Thymus (tissue), 11 donors: ENCODE measurements at regions not wholly inside any gene's neighbourhood (a gene's known extent, or its start where the extent isn't known, plus 50 kb on each side); places are given as distances from the start of the nearest gene placed in this dataset.

Source experiments
- DNase-seq, 9 donors: peaks; one replicate each; pipeline ENCODE4 v3.0.0-alpha.2; 2013; ENCODE audit warnings: low spot score in 9 of 9, low read depth in 6 of 9, missing footprints in 1 of 9
- H3K27ac ChIP-seq, 2 donors: one replicate each; pipeline ENCODE4 v1.5.1; 2013; ENCODE audit warnings: control low read depth in 1 of 2, low read depth in 1 of 2, low read length in 1 of 2, mild to moderate bottlenecking in 1 of 2, moderate library complexity in 1 of 2
- H3K27me3 ChIP-seq, 2 donors: one replicate each; pipeline ENCODE4 v1.5.1; 2013; ENCODE audit warnings: low read length in 1 of 2; ENCODE audit not compliant: control insufficient read depth in 2 of 2, insufficient read depth in 1 of 2
- H3K36me3 ChIP-seq, 2 donors: one replicate each; pipeline ENCODE4 v1.5.1; 2013; ENCODE audit warnings: low read length in 1 of 2, mild to moderate bottlenecking in 1 of 2, moderate library complexity in 1 of 2; ENCODE audit not compliant: control insufficient read depth in 2 of 2, insufficient read depth in 2 of 2
- H3K4me1 ChIP-seq, 2 donors: one replicate each; pipeline ENCODE4 v1.5.1; 2013; ENCODE audit warnings: low read length in 2 of 2; ENCODE audit not compliant: control insufficient read depth in 2 of 2, insufficient read depth in 2 of 2
- H3K4me3 ChIP-seq, 2 donors: one replicate each; pipeline ENCODE4 v1.5.1; 2013; ENCODE audit warnings: low read length in 2 of 2, control low read depth in 1 of 2, mild to moderate bottlenecking in 1 of 2
- H3K9me3 ChIP-seq, 2 donors: one replicate each; pipeline ENCODE4 v1.5.1; 2013; ENCODE audit warnings: low read length in 1 of 2, mild to moderate bottlenecking in 1 of 2; ENCODE audit not compliant: control insufficient read depth in 2 of 2, insufficient read depth in 1 of 2
- WGBS: extraction: QIAGEN DNeasy Blood & Tissue Kit; methylation state at CpG from one replicate; pipeline ENCODE4 v1.1.7; 2013; 5-methylcytosine and 5-hydroxymethylcytosine counted together
- donor health status: healthy.

GRCh38 chr2:16816016-16816415, 150.4 kb upstream of the CYRIA start:
- no peaks in the 10 kb centered on the region for H3K27me3 ChIP-seq
- H3K4me1 ChIP-seq: no peaks in the 10 kb centered on the region
- no peak for DNase-seq
- H3K9me3 ChIP-seq: no peaks in the 10 kb centered on the region
- 25% methylated on average over 1 of the region's 1 CpG for WGBS
- no peak overlapping the region for H3K4me3 ChIP-seq
- H3K36me3 ChIP-seq: no peaks in the 10 kb centered on the region
- H3K27ac ChIP-seq: no peak overlapping the region

DNA sequence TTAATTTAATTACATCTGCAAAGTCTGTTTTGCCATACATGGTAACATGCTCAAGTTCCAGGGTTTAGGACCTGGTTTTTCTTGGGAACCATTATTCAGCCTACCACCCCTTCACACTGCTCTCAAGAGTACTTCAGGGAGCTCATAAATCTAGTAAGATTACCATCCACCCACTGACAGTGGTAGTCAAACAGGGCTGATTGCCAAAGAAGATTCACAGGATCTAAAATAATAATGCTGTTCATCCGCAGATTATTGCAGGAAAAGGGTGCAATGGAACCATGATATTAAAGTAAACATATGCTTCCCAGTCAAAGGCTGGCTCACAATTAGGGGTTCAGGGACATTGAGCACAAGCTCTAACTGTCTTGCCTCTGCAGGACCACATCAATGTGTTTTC, 148.0 kb upstream of the CYRIA start:
- Histone ChIP-seq H3K4me3 (no peak overlapping the region), H3K27ac (no peak overlapping the region)
- 93% methylated on average over 1 of the region's 1 CpG for WGBS

DNA sequence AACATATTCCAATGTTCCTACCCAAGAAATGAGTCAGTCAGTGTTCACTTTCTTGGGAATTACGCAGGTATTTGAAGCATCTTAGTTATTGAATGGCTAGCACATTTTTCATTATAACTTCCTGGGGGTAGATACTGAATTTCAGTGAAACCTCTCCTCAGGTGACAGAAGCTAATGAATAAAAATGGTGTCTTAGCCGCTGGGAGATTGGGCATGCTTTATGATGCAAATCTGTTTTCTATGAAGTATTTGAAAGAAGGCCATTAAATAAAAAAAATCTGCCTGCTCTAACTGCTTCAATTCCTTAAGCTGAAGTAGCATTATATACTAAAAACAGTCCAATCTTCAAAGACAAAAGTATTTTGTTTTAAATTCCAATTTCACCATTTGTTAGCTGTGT, 132.8 kb upstream of the CYRIA start:
- no peaks in the 10 kb centered on the region for H3K4me1 ChIP-seq
- no peaks in the 10 kb centered on the region for H3K27me3 ChIP-seq
- no peak for DNase-seq
- H3K36me3 ChIP-seq: no peaks in the 10 kb centered on the region
- WGBS: 94% methylated on average over 2 of the region's 2 CpGs
- no peak overlapping the region for H3K27ac ChIP-seq
- no peaks in the 10 kb centered on the region for H3K9me3 ChIP-seq
- no peak overlapping the region for H3K4me3 ChIP-seq

More for the DNA sequence above, 148.0 kb upstream of the CYRIA start:
- no peaks in the 10 kb centered on the region for H3K36me3 ChIP-seq
- no peaks in the 10 kb centered on the region for H3K4me1 ChIP-seq
- no peak for DNase-seq
- no peaks in the 10 kb centered on the region for H3K9me3 ChIP-seq
- H3K27me3 ChIP-seq: no peaks in the 10 kb centered on the region

GRCh38 chr2:16791496-16791895, 125.9 kb upstream of the CYRIA start:
- WGBS: 96% methylated on average over 1 of the region's 1 CpG
- no peak overlapping the region for H3K27ac ChIP-seq
- H3K9me3 ChIP-seq: no peaks in the 10 kb centered on the region
- DNase-seq: no peak
- H3K27me3 ChIP-seq: no peaks in the 10 kb centered on the region
- no peak overlapping the region for H3K4me3 ChIP-seq
- H3K4me1 ChIP-seq: no peaks in the 10 kb centered on the region
- H3K36me3 ChIP-seq: no peaks in the 10 kb centered on the region

DNA sequence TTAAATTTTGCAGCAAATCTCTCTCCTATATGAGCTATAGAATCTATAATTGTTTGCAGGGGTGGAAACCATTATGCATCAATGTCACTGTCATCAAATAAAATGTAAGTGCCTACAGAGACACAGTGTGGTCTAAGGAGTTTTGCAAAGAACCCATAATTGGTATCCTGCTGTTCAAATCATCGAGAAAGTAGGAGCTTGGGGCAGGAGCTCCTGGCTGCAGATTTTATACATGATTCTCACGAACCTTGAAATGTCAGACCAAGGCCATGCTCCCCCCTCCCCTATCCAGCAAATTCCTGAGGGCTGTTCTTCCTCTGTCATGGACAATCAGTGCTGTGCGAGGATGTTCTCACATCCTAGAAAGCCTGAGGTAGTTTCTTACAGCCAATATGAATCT, 119.5 kb upstream of the CYRIA start:
- 78% methylated on average over 3 of the region's 3 CpGs for WGBS
- no peak for DNase-seq
- Histone ChIP-seq H3K9me3 (no peaks in the 10 kb centered on the region), H3K36me3 (no peaks in the 10 kb centered on the region), H3K4me3 (no peak overlapping the region), H3K27ac (no peak overlapping the region), H3K4me1 (no peaks in the 10 kb centered on the region), H3K27me3 (no peaks in the 10 kb centered on the region)

- WGBS: 94% methylated on average over 3 of the region's 3 CpGs
- Histone ChIP-seq H3K4me1 (no peaks in the 10 kb centered on the region), H3K9me3 (no peaks in the 10 kb centered on the region), H3K27ac (no peak overlapping the region), H3K36me3 (no peaks in the 10 kb centered on the region), H3K27me3 (no peaks in the 10 kb centered on the region), H3K4me3 (no peak overlapping the region)
- no peak for DNase-seq
Observed at GRCh38 chr2:16784652-16785051, 119.0 kb upstream of the CYRIA start.

DNA sequence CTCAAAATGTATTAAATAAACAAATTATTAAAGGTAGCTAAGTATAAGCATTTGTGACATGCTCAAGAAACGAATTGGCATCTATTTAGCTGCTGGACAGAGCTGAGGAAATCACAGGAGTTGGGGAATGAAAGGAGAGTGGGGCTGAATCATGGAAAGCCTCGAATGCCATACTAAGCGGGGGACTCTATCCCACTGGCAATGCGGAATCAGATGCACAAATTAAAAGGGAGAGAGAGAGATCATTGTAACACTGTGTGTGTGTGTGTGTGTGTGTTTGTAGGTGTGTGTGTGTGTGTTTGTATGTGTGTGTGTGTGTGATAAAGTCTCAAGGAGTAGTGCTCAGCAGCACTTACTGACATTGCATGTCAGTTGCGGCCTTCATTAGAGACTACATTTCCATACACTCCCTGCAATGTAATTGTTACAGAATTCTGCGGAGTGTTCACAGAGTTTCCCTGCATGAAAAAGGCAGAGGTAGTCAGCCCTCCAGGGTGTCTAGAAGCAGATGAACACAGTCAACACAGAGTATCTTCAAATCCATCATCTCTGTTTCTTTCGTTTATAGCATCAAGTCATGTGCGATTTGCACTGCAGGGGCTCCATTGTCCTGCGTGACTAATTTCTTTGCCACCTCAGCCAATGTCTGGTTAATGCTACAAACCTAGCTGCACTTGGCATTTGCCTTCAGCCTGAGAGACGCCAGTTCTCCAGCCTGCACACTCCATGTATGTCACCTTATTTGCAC, 111.7 kb upstream of the CYRIA start:
- no peak overlapping the region for H3K4me3 ChIP-seq
- 95% methylated on average over 10 of the region's 10 CpGs for WGBS
- no peak for DNase-seq
- no peak overlapping the region for H3K27ac ChIP-seq
- H3K4me1 ChIP-seq: no peaks in the 10 kb centered on the region
- no peaks in the 10 kb centered on the region for H3K27me3 ChIP-seq
- no peaks in the 10 kb centered on the region for H3K9me3 ChIP-seq
- no peaks in the 10 kb centered on the region for H3K36me3 ChIP-seq

- H3K27me3 ChIP-seq: no peaks in the 10 kb centered on the region
- no peaks in the 10 kb centered on the region for H3K9me3 ChIP-seq
- no peak overlapping the region for H3K27ac ChIP-seq
- no peaks in the 10 kb centered on the region for H3K4me1 ChIP-seq
- H3K4me3 ChIP-seq: no peak overlapping the region
- no peaks in the 10 kb centered on the region for H3K36me3 ChIP-seq
- 89% methylated on average over 1 of the region's 1 CpG for WGBS
- DNase-seq: no peak
Observed at GRCh38 chr2:16775899-16776231, 110.2 kb upstream of the CYRIA start.

DNA sequence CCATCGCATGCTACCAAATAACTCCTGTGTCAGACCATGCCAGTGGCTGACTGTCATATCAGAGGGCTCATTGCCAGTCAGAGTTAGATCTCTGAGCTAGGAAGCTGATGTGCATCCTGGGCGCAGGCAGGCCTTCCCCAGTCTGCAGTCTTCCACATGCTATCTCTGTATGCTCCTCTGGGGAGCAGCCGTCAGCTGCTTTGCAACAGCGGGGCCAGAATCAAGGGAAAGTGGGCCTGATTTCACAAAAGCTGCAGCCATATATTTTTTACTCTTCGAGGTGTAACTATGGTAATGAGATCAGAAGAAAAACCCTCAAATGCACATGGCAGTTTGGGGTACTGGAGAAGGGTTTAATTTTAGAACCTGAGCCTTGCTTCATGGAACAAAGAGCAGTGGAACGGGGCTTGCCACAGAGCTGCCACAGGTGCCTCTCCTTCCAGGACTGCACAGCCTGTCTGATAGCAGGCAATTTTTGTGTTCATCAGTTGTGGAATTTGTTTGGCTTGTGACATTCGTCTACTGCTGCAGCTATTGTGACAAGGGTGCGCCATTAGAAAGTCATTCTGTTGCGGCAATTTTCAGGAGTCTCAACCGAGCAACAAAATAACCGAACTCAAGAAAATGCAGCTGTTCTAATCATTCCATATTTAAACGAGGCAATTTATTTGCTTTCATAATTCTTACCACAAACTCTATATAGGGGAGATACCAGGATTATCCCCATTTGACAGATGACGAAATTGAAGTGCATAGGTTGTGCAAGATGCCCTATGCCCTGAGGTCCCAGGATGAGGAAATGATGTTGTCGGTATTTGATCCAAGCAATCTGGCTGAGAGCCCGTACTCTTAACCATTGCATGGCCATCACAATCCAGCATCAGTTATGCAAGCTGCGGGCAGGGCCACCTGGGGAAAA, 109.6 kb upstream of the CYRIA start:
- no peak for DNase-seq
- Histone ChIP-seq H3K4me1 (no peaks in the 10 kb centered on the region), H3K27ac (no peak overlapping the region), H3K36me3 (no peaks in the 10 kb centered on the region), H3K9me3 (no peaks in the 10 kb centered on the region), H3K27me3 (no peaks in the 10 kb centered on the region), H3K4me3 (no peak overlapping the region)
- WGBS: 88% methylated on average over 16 of the region's 16 CpGs
